ENCODE measurements at regions not wholly inside any gene's neighbourhood (a gene's known extent, or its start where the extent isn't known, plus 50 kb on each side); places are given as distances from the start of the nearest gene placed in this dataset.

- peak; percentile 61 for DNase-seq
These were observed 115.5 kb upstream of the PARP11 start for GRCh38 chr12:3988519-3989217.

- no peak for DNase-seq
These were observed 114.4 kb upstream of the PARP11 start for GRCh38 chr12:3987571-3987970.

GRCh38 chr12:3980504-3981272, 107.5 kb upstream of the PARP11 start:
- DNase-seq = no peak

- DNase-seq = no peak
These were observed 104.4 kb upstream of the PARP11 start for GRCh38 chr12:3977621-3978020.

GRCh38 chr12:3976351-3976938, 103.2 kb upstream of the PARP11 start:
- no peak for DNase-seq

- DNase-seq = no peak
These were observed 102.5 kb upstream of the PARP11 start for GRCh38 chr12:3975652-3976051.

GRCh38 chr12:3974883-3975282, 101.7 kb upstream of the PARP11 start:
- DNase-seq = peak; percentile 57

- peak; percentile 67 for DNase-seq
These were observed 100.9 kb upstream of the PARP11 start for GRCh38 chr12:3973973-3974644.

GRCh38 chr12:3973269-3973884, 100.2 kb upstream of the PARP11 start:
- DNase-seq = no peak

GRCh38 chr12:3972576-3972975, 99.4 kb upstream of the PARP11 start:
- DNase-seq = peak; percentile 21

- DNase-seq = no peak
These were observed 95.3 kb upstream of the PARP11 start for GRCh38 chr12:3968523-3968922.

GRCh38 chr12:3967556-3968160, 94.5 kb upstream of the PARP11 start:
- DNase-seq = no peak

GRCh38 chr12:3966376-3966775, 93.2 kb upstream of the PARP11 start:
- no peak for DNase-seq

- DNase-seq = no peak
These were observed 91.8 kb upstream of the PARP11 start for GRCh38 chr12:3965046-3965445.

- peak; percentile 61 for DNase-seq
These were observed 91.2 kb upstream of the PARP11 start for GRCh38 chr12:3964439-3964838.

GRCh38 chr12:3962631-3963483, 89.7 kb upstream of the PARP11 start:
- DNase-seq = peak; percentile 97

- DNase-seq = no peak
These were observed 88.4 kb upstream of the PARP11 start for GRCh38 chr12:3961591-3961990.

GRCh38 chr12:3959799-3960560, 86.8 kb upstream of the PARP11 start:
- DNase-seq = no peak

- DNase-seq = no peak
These were observed 85.3 kb upstream of the PARP11 start for GRCh38 chr12:3958534-3958933.

GRCh38 chr12:3951380-3952135, 78.4 kb upstream of the PARP11 start:
- DNase-seq = no peak
